NOMO-1 (cell line): ENCODE measurements at regions not wholly inside any gene's neighbourhood (a gene's known extent, or its start where the extent isn't known, plus 50 kb on each side); places are given as distances from the start of the nearest gene placed in this dataset.
"Not testable (repeated sequence)": the region's sequence is repeated elsewhere in the genome, so short reads cannot be mapped to it uniquely, and the experiment has no call there.

ENCODE experiments used
- DNase-seq, 2 experiments: peaks; one replicate each; lab custom pipeline; 2025; ENCODE audit not compliant: unreplicated experiment in 2 of 2; lab: John Stamatoyannopoulos, UW

DNA sequence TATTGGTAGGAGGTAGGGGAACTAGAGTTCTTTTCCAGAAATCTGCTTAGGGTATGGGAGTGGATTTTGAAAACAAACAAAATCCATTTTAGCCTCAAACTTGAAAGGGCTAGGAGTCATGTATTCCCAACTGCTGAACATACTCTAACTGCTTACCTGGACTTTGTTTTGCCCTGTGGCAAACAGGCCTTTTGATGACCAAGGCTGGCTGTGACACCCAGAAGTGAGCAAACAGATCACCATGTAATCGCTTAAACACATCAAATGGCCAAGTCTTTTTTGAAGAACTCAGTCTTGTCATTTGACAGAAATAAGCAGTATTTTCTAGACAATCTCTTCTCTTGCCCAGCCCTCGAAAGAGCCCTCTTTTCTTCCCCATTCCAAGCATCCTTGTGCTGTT, 203.4 kb downstream of the KIT start:
- DNase-seq: no peak

DNA sequence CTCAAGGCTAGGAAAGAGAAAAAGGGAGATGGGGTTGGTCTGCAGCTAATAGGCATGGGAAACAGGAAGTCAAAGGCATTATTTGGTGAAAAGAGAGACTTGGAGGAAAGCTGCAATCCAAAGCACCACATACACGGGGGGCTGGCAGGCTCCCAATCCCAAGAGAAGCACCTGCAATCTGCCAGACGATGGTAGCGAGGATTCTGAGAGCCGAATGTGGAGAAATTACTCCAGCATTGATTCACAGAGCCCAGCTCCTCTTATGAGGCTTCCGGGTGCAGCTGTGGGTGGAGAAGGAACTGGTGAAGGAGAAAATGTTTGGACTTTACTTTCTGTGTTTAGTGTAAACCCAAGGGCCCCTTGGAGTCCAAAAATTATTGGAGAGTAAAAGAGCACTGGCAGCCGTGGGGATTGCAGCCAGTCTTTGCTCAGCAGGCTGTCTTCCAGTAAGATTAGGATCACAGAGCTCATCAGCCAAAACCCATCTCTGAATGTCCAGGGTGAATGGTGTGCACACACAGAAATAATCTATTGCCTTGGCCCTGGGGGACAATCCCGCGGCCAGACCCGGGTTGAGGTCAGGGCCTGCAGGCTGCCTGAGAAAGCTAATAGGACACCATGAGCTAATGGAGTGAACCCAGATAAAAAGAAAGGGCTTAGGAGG, 197.6 kb downstream of the KIT start:
- DNase-seq: no peak

DNA sequence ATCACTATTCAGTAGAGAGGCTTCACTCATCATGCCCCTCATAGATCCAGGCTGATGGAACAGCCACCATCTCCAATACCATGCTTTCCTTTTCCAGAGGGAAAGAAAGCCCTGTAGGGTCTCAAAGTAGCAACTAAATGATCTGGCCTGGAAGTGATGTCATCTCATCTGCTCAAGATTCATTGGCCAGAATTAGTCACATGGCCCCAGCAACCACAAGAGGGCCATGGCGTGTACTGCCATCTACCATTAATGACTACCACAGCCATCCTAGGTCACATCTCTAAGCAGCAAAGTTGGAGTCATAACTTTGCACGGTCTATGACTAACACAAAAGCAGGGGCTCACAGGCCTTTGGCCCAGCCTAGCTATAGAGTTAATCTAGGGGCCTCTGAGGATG, 194.8 kb downstream of the KIT start:
- no peak for DNase-seq

DNA sequence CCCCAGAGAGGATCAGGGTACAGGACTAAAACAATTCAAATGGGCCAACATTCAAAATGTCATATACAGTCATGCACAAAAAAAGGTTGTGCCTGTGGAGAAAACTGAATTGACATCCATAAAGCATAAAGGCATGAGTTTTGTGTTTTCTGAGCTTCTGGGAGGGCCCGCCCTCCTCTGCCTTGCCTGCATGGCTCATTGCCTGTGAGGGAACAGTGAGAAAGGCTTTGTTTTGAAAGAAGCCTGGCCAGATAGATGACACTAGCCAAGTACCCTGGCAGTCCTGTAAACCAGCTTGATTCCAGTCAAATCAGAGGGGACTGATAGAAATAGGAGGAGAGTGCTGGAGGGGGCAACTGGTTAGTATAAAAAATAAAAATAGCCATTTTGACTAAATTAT, 194.3 kb downstream of the KIT start:
- no peak for DNase-seq

DNA sequence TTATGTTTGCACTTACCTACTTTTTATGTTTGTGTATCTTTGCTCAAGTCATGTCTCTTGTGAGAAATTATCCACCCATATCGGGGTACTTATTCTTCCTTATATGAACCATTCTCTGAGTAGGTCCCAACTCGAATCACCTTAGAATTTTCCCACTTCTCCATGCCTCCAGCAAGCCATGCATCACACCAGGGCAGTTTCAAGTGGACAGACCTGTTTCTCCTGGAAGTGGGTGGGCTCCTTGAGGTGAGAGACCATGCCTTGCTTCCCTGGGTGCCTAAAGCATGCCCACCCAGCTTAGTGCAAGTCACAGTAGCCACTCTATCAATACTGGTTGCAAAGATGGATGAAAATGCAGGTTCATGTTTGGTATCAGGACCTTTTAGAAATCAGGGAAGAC, 187.2 kb downstream of the KIT start:
- no peak for DNase-seq

DNA sequence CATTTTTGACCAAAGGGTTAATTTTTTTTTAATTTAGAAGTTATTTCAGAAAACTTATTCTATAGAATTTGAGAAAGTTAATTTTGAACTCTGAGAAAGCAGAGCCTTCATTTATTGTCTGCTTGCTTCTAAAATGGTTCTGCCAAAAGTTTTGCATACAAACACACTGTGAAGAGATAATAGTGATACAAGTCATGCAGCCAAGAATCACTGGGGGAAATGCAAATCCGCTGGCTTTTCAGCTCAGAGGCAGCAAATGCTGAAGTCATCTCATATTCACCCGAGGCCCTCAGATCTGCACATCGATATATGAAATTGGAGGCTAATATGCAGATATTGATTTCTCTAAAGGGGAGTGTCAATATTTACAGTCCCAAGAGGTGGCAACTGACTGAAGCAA, 186.2 kb downstream of the KIT start:
- no peak for DNase-seq

DNA sequence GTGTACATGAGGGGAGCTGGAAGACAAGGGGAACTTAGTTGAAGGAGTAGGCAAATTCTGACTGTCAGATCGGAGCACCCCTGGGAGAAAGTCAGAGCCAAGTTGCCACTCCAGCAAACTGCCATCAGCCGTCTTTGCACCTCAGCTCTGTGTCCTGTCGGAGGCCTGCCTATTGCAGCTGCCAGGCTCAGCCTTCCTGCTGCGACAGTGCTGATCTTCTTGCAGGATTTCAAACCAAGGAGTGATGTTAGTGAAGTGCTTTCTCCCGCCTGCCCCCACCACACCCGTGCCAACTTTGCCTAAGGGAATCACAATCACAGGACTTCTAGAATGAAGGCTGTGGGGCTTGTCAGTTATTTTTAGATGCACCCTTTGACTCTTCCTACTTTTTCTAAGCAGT, 185.3 kb downstream of the KIT start:
- no peak for DNase-seq

DNA sequence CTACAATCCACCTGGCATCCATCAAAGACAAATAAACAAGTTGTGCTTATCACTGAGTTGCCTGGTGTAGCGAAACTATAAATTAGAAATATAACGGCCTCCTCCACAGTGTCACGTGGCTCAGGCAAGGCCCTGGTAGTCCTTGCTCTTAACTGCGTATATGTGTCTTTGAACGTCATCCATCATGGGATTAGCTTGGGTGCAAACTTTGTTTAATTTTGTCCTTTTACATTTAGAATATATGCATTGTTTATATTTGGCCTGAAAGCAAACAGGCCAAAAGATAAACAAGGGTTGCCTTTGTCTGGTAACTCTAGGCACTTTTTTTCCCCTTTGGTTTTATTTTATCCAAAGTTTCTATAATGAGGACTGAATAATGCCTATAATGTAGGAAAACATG, 184.9 kb downstream of the KIT start:
- DNase-seq: no peak

DNA sequence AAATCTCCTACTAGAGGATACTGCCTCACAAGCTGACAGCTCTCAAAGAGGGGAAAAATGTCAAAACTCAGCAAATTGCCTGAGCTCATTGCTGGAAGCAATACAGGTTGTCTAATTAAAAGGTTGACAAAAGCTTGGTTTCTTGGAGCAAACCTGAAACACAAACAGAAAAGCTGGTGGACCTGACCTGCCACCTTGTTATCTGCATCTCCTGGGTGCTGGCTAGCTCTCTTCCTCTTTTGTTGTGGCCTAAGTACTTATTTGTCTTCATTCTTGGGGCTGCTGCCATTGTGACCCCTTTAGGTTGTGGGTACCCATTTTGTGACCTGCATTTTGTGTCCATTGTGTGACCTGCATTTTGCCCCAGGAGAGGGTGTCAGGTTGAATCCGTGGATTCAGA, 184.5 kb downstream of the KIT start:
- DNase-seq: no peak

DNA sequence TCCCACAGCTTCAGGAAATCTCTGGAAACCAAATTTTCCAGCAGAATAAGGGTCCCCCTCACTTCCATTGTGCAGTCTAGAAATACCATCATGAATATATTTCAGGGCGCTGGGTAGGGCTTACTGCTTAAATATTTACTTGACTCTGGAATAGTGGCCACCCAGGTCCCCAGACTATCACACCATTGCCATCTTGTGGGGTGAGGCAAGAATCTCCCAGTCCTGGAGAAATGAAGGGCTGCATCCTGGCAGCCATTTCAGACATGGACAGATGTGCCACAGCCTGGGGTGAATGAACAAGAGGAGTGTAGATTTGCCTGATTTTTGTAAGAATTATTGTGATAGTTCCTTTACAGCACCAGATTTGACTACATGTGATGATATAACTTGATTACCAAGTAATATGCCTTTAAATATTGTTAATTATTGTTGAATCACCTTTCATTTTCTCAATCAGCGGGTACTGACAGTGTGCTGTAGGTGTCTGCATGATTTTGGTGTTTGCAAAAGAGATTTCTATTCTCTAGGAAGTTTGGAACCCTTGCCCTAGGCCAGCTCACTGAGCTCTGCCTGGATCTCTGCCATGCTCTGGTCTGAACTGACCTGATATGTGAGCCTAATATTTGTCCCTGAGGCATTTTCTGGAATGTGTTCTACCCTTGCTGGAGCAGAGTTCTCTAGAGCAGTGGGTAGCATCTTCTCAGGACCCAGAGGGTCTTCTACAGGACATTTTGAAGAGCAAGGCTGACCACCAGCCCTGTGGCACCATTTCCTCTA, 183.4 kb downstream of the KIT start:
- DNase-seq: peak; percentile 38 to 58

DNA sequence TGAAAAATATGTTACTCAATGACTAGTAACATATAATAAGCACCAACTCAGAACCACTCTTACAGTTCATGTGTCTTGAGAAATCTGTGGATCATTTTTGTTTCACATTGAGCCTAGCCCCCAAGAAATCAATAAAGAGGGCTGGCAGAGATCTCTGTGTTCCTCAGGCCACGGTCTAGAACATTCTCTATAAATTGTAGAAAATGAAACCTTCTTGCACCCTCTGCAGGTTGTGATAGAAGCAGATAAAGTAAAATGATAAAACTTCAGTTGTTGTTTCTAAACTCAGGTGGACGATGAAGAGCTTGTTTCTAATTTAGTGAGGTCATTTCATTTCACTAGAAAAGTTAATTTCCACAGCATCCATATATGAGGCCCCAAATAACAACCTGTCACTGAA, 182.7 kb downstream of the KIT start:
- DNase-seq: no peak

DNA sequence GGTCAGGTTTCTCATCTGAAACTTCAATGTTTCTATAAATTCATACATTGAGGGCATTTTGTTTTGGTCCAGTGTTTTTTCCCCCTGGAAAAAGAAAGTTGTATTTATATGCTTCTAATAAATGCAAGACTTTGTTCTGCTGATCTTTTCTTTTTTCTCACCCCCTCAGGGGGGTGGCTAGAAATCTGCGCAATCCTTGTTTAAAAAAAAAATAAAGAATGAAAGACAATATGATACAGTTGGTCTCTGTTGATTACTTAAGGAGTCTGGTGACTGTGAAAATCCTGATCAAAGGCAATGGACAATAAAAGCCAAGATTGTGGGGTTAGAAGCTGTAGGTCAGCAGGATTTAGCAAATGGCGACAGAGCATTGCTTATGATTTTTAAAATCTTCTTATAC, 180.5 kb downstream of the KIT start:
- DNase-seq: no peak

DNA sequence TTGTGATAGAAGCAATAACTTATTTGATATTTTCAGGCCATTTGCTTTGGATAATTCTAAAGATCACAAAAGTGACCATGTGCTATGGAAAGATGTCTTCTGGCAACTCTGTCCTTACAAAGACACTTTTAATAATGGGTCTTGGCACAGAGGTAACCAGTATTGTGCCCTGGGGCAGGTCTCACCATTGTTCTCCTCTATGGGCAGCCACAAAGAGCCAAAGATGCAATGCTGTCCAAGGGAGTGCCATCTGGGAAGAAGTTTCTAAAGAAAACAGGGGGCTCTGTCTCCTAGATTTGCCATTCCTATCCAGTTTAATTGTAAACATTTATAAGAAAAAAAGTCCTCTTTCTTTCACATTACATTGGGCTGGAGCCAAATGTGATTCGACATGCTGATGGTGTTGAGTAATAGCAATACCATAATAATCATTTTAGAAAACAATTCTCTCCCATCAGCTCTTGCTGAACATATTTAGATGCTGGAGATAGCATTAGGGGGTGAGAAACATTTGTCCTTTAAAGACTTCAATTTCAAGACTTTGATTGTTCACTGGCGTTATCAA, 179.9 kb downstream of the KIT start:
- no peak for DNase-seq

DNA sequence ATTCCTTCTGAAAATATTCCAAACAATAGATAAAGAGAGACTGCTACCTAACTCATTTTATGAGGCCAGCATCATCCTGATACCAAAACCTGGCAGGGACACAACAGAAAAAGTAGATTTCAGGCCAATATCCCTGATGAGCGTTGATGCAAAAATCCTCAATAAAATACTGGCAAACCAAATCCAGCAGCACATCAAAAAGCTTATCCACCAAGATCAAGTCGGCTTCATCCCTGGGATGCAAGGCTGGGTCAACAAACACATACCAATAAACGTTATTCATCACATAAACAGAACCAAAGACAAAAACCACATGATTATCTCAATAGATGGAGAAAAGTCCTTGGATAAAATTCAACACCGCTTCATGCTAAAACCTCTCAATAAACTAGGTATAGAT, 170.6 kb downstream of the KIT start:
- DNase-seq: not testable (repeated sequence)

DNA sequence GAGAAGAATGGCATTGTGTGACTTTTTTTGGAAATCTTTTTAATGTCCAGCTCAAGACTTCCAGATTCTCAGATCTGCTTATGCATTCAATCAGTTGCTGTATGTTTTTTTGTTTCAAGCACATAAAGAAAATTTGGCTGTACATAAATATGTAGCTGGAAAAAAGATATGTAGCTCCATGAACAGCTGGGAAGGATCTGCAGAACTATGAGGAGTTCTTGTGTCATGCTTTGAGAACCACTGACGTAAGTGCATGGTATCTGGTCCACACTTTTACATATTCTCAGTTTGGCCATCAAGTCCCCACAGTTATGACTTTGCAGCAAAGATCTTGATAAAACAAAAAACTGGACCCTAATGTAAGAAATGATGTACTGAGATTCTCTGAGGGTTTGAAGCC, 165.9 kb downstream of the KIT start:
- DNase-seq: no peak

DNA sequence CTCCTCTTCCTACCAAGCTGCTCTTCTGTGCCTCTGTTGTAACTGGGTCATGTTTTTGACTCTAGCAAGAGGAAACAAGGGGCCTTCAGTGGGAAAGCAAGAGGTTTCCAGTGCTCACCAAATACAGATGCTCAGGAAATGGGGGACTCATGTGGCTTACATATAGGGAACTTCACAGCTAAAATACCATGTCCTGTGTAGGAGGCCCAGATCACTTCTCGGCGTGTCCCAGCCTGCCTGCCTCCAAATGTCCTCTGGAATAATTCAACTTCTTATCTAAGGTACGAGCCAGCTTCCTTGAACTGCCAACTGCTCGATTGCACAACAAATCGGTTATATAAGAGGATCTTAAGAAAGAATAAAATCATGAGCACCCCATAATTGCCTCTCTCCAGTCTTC, 161.3 kb downstream of the KIT start:
- DNase-seq: peak; percentile 86 to 94

DNA sequence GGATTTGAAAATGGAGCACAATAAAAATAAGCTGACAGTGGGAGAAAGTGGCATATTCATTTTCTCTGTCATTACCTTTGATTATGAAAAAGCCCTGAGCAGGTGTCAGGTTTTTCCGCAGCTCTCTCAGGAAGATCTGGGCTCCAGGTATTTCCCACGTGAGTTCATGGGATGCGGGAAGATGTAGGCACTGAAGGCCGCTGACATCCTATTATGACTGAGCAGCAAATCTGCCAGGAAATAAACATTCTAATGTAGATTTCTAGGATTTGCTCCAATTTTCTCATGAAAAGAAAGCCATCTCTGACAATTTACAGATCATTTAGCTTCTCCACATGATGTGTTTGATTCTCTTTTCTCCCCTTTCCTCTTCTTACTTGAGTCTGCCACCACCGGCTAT, 160.7 kb downstream of the KIT start:
- no peak for DNase-seq

DNA sequence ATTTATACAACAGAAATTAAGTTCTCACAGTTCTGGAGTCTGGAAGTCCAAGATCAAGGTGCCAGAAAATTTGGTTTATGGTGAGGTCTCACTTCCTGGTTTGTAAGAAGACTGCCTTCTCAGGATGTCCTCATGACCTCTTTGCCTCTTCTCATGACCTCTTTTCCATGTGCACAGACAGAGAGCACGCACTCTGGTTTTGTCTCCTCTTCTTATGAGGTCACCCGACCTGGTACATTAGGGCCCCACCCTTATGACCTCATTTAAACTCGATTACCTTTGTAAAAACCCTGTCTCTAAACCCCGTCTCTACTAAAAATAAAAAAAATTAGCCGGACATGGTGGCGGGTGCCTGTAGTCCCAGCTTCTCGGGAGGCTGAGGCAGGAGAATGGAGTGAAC, 155.9 kb downstream of the KIT start:
- no peak for DNase-seq

DNA sequence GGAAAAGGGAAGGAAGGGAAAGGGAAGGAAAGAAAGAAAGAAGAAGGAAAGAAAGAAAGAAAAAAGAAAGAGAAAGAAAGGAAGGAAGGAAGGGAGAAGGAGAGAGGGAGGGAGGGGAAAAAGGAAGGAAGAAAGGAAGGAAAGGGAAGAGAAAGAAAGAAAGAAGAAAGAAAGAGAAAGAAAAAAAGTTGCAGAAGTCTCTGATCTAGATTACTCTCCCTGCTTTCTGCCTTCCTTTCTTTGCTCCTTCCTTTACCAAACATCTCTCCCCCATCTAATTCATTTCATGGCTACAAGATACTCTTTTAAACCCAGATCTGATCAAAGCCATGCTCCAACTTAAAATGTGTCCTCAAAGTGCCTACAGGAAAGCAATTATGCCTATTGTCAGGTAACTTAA, 148.6 kb downstream of the KIT start:
- no peak for DNase-seq

DNA sequence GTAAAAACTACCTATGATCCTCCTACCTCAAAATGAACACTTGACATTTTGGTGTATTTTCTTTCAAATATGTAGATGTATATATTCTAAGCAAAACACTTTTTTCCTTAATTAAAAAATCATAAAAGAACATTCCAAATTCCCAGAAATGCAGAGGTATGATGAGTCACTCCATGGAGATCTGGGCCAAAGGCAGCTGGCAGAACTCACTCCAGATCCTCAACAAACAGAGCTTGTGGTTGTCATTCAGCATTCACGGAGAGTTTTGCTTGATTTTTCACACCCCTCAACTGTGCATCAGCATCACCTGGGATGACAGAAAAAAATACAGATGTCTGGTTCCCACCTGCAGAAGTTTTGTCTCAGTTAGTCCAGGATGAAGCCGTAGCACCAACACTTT, 144.6 kb downstream of the KIT start:
- no peak for DNase-seq

DNA sequence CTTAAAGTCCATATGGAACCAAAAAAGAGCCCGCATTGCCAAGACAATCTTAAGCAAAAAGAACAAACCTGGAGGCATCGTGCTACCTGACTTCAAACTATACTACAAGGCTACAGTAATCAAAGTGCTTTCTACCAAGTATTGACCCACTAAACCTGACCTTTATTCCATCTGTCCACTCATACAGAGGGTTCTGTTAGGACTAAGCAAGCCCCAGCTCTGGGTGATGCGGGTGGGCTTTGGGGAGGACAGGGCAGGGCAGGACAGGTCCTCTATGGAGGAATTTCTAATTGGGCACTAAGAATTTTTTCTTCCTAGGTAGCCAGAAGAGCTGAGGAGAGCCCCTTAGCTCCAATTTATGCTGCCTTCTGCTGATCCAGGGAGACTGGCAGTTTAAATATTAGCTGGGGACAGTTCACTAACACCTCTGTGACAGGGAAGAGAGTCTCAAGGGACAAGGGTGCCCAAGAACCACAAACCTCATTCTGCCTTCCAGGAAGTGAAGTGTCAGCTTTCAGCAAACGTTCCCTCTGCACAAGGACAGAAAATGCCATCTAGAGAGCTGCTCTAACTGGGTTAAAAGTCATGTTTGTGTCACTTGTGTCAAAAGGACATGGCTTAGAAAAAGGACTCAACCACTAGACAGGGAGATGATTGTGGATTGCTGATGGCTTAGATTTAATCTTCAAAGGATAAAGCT, 143.2 kb downstream of the KIT start:
- no peak for DNase-seq

DNA sequence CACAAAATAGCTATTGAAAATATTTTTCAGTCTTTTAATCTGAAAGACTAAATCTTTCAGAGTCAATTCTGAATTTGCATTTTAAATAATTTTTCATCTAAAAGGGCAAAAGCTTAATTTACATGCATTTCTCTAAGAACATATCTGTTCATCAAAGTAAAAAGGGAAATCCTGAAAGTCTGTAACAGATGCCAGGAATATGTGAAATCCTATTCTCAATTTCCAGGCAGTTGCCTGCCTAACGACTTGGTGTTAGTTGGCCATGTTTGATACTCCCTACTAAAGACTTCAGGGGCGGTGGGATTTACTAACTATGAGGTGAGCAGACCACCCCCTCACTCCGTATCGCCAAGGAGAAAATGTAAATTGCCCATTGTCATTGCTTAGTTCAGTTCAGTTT, 136.8 kb downstream of the KIT start:
- DNase-seq: no peak
